Chondrocyte (in vitro differentiated cells): ENCODE measurements at regions not wholly inside any gene's neighbourhood (a gene's known extent, or its start where the extent isn't known, plus 50 kb on each side); places are given as distances from the start of the nearest gene placed in this dataset.
A peak's percentile ranks its signal among the peaks of the same experiment; 100 is the strongest.
"Not testable (repeated sequence)": the region's sequence is repeated elsewhere in the genome, so short reads cannot be mapped to it uniquely, and the experiment has no call there.

Experiments used
- DNase-seq: peaks from one replicate; pipeline ENCODE4 v3.0.0; 2021; ENCODE audit warnings: mixed read lengths, low spot score
- H3K27ac Mint-ChIP-seq: one replicate; pipeline ENCODE4 v1.8.0; 2021; ENCODE audit warnings: mild to moderate bottlenecking, moderate library complexity, mixed read lengths; ENCODE audit not compliant: unreplicated experiment
- H3K27me3 Mint-ChIP-seq: 2 replicates; pipeline ENCODE4 v1.8.0; 2021; ENCODE audit warnings: low read depth, mixed read lengths
- H3K36me3 Mint-ChIP-seq: 2 replicates; pipeline ENCODE4 v1.8.0; 2021; ENCODE audit warnings: low read depth, mixed read lengths
- H3K4me1 Mint-ChIP-seq: 2 replicates; pipeline ENCODE4 v1.8.0; 2021; ENCODE audit warnings: low read depth, mild to moderate bottlenecking, mixed read lengths
- H3K4me3 Mint-ChIP-seq: one replicate; pipeline ENCODE4 v1.8.0; 2021; ENCODE audit warnings: mild to moderate bottlenecking, moderate library complexity, mixed read lengths; ENCODE audit not compliant: unreplicated experiment
- H3K9me3 Mint-ChIP-seq: 2 replicates; pipeline ENCODE4 v1.8.0; 2021; ENCODE audit warnings: low read depth, mixed read lengths
- TF ChIP-seq, protein P1 (sequence below): fragments of 200-600 bp; sonication (generic); IDR thresholded peaks from 2 replicates; pipeline ENCODE4 v1.5.0; 2021; ENCODE audit warnings: antibody characterized with exemption, mild to moderate bottlenecking, moderate library complexity

- peaks cover 8% of the 10 kb centered on the region for H3K27me3 Mint-ChIP-seq
- peaks cover 2% of the 10 kb centered on the region for H3K9me3 Mint-ChIP-seq
- DNase-seq = no peak
- no peaks in the 10 kb centered on the region for H3K36me3 Mint-ChIP-seq
- peaks cover 7% of the 10 kb centered on the region for H3K4me1 Mint-ChIP-seq
- H3K4me3 Mint-ChIP-seq = no peak overlapping the region
- no peak overlapping the region for H3K27ac Mint-ChIP-seq
- TF ChIP-seq, protein P1, sequence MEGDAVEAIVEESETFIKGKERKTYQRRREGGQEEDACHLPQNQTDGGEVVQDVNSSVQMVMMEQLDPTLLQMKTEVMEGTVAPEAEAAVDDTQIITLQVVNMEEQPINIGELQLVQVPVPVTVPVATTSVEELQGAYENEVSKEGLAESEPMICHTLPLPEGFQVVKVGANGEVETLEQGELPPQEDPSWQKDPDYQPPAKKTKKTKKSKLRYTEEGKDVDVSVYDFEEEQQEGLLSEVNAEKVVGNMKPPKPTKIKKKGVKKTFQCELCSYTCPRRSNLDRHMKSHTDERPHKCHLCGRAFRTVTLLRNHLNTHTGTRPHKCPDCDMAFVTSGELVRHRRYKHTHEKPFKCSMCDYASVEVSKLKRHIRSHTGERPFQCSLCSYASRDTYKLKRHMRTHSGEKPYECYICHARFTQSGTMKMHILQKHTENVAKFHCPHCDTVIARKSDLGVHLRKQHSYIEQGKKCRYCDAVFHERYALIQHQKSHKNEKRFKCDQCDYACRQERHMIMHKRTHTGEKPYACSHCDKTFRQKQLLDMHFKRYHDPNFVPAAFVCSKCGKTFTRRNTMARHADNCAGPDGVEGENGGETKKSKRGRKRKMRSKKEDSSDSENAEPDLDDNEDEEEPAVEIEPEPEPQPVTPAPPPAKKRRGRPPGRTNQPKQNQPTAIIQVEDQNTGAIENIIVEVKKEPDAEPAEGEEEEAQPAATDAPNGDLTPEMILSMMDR = no peak
Observed at GRCh38 chr6:106823058-106823457, 151.5 kb downstream of the CD24 start.

DNA sequence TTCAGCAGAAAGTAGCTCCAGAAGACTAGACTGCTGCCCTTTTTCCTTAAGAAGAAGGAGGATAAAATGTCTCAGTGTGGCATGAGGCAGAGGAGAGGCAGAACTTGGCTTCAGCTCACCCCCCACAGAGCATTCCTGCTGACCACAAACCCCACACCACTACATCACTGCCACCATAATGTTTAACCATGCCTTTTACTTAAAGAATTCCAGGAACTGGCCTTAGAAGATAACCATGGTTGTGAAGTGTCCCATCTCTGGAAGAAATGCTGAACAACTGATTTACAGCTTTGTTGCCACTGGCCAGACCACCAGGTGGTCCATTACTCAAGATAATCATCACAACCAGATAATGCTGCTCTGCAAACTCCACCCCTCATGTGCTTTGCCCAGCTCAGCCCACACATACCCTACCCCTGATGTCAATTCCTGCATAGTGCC is 154.1 kb downstream of the CD24 start:
- H3K27ac Mint-ChIP-seq = no peak overlapping the region
- no peak overlapping the region for H3K4me3 Mint-ChIP-seq
- TF ChIP-seq, protein P1 = no peak
- H3K9me3 Mint-ChIP-seq = no peaks in the 10 kb centered on the region
- peaks cover 7% of the 10 kb centered on the region for H3K4me1 Mint-ChIP-seq
- no peak for DNase-seq
- H3K36me3 Mint-ChIP-seq = no peaks in the 10 kb centered on the region
- H3K27me3 Mint-ChIP-seq = peaks cover 8% of the 10 kb centered on the region

DNA sequence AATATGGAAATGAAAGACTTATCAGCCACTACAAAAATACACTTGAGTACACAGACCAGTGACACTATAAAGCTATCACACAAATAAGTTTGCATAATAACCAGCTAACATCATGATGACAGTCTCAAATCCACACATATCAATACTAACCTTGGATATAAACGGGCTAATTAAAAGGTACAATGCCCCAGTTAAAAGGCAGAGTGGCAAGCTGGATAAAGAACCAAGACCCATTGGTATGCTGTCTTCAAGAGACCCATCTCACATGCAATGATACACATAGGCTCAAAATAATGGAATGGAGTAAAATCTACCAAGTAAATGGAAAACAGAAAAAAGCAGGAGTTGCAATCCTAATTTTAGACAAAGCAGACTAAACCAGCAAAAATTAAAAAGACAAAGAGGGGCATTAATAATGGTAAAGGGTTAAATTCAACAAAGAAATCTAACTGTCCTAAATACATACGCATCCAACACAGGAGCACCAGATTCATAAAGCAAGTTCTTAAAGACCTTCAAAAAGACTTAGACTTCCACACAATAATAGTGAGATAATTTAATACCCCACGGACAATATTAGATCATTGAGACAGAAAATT is 163.3 kb downstream of the CD24 start:
- TF ChIP-seq, protein P1 = no peak
- peaks cover 5% of the 10 kb centered on the region for H3K36me3 Mint-ChIP-seq
- H3K9me3 Mint-ChIP-seq = peaks cover 56% of the 10 kb centered on the region
- H3K27ac Mint-ChIP-seq = no peak overlapping the region
- peaks cover 9% of the 10 kb centered on the region for H3K27me3 Mint-ChIP-seq
- H3K4me1 Mint-ChIP-seq = no peaks in the 10 kb centered on the region
- H3K4me3 Mint-ChIP-seq = no peak overlapping the region
- DNase-seq = no peak

DNA sequence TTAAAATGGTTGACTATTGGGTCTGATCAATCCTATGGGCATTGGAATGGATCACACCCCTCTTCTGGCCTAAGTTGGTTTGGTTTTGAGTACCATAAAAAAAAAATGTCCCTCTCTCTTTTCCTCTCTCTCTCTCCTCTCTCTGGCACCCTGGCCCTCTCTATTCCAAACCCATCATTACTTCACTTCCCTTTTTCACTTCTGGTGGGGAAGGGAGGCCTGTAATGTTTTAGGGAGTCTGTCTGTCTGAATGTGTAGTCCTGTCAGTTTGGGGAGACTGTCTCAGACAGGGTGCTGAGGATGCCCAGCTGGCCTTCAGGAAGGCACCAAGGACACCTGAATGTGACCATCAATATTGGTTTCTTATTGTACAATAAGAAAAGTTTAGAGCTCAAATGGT is 165.8 kb downstream of the CD24 start:
- DNase-seq = no peak
- Mint-ChIP-seq H3K27ac (no peak overlapping the region), H3K27me3 (peaks cover 9% of the 10 kb centered on the region), H3K4me1 (peaks cover 7% of the 10 kb centered on the region), H3K4me3 (no peak overlapping the region), H3K9me3 (peaks cover 54% of the 10 kb centered on the region), H3K36me3 (peaks cover 5% of the 10 kb centered on the region)
- TF ChIP-seq, protein P1 = no peak

- DNase-seq = no peak
- TF ChIP-seq, protein P1 = peak; percentile 11
- Mint-ChIP-seq H3K4me3 (no peak overlapping the region), H3K27me3 (peaks cover 9% of the 10 kb centered on the region), H3K9me3 (peaks cover 47% of the 10 kb centered on the region), H3K27ac (no peak overlapping the region), H3K4me1 (peaks cover 7% of the 10 kb centered on the region), H3K36me3 (peaks cover 5% of the 10 kb centered on the region)
Observed at GRCh38 chr6:106807947-106808611, 166.4 kb downstream of the CD24 start.

DNA sequence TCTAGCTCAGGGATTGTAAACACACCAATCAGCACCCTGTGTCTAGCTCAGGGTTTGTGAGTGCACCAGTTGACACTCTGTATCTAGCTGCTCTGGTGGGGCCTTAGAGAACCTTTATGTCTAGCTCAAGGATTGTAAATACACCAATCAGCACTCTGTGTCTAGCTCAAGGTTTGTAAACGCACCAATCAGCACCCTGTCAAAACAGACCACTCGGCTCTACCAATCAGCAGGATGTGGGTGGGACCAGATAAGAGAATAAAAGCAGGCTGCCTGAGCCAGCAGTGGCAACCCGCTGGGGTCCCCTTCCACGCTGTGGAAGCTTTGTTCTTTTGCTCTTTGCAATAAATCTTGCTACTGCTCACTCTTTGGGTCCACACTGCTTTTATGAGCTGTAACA is 168.3 kb downstream of the CD24 start:
- H3K36me3 Mint-ChIP-seq, H3K27me3 Mint-ChIP-seq, H3K4me3 Mint-ChIP-seq, H3K4me1 Mint-ChIP-seq, DNase-seq, H3K27ac Mint-ChIP-seq: not testable (repeated sequence)
- peaks cover 30% of the 10 kb centered on the region for H3K9me3 Mint-ChIP-seq
